GM13976 (cell line): ENCODE measurements at regions not wholly inside any gene's neighbourhood (a gene's known extent, or its start where the extent isn't known, plus 50 kb on each side); places are given as distances from the start of the nearest gene placed in this dataset.
A peak's percentile ranks its signal among the peaks of the same experiment; 100 is the strongest.

Experiments
- DNase-seq: peaks from one replicate; pipeline ENCODE4 v3.0.0; 2012; ENCODE audit warnings: low spot score
- CTCF ChIP-seq: IDR thresholded peaks from 2 replicates; pipeline ENCODE4 v1.5.1; 2012; ENCODE audit warnings: borderline replicate concordance, mild to moderate bottlenecking; ENCODE audit not compliant: insufficient read depth; ENCODE audit errors: extremely low read depth, missing control alignments, control extremely low read depth
- in situ Hi-C: fragments of 300-500 bp; cut with MboI; formaldehyde crosslinking; loops from one replicate; pipeline ENCODE4 v1.12.0; 2022; ENCODE audit warnings: low sequenced_read_pairs, mixed read lengths, inconsistent platforms; ENCODE audit not compliant: unreplicated experiment

DNA sequence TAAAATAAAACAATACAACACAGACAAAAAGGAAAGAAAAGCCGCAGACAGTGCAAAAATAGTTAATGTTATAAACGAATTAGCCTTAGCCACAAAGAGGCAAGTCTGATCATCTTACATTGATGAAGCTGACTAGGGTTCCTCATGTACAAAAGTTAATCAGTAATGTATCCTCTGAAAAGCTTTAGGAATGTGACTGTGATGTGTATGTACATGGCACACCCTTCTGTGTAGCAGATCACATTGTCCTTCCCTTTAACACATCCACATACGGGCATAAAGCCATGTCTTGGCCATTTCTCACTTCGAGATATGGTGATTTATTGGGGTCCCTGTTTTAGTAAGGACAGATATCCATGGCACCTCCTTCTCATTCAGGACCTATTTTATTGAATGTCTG lies 1327.5 kb upstream of the CDH8 start:
- DNase-seq: no peak
- no peak for TF ChIP-seq CTCF
- in situ Hi-C loops: no loop called here

DNA sequence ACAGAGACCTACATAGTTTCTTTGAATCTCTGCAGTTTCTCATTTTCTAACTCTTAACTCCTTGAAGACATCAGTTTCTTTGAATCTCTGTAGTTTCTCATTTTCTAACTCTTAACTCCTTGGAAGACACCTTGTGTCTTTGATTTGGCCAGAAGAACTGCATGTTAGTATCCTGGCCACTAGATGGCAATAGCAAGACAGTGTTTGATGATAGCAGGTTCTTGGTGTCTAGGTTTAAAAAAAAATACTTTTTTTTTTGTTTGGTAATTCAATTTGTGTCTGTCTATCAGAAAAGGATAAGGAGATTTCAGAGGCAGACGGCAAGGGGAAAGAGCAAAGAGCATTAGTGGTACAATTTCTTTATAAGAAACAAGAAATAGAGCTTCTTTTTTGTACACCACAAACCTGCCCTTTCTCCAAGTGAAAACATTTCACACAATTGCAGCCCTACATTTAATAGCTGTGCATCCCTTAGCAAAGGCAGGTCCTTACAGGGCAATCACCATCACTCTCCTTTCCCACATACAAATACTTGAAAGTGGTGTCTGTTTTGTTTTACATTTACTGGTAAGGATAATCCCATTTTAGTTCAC lies 1324.9 kb upstream of the CDH8 start:
- TF ChIP-seq CTCF: peak; percentile 84
- in situ Hi-C loops: no loop called here
- DNase-seq: peak; percentile 32

DNA sequence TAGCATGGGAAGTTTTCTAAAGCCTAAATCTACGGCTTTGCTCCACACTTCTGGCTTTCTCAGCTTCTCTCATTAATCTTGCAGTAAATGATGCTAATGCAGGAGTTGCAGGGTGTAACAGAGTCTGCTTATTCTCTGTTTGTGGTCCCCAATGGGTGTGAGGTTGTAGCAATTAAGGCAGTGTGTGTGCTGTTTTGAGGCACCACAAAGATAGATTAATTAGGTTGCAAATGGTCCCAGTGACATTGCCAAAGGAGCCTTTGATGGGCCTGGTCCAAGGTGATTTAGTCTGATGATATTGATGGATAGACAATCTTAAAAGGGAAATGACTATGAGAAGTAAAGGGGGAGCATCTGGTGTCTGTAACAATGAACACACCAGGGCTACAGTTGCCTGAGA lies 1313.7 kb upstream of the CDH8 start:
- no peak for TF ChIP-seq CTCF
- in situ Hi-C loops: no loop called here
- DNase-seq: no peak

- in situ Hi-C loops: no loop called here
- TF ChIP-seq CTCF: no peak
- no peak for DNase-seq
Measured at GRCh38 chr16:63346000-63346399, 1309.8 kb upstream of the CDH8 start.

DNA sequence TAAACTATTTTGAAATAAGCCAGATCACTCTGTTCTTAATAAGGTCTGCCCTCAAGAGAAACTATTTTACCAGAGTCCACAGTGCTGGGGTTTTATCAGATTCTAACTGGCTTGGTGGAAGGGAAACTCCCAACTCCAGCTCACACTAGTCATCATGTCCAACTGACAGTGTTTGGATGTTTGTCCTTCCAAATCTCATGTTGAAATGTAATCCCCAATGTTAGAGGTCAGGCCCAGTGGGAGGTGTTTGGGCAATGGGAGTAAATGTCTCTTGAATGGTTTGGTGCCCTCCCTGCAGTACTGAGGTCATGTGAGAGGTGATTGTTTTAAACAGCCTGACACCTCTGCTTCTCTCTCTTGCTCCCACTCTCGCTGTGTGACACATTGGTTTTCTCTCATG lies 1301.0 kb upstream of the CDH8 start:
- in situ Hi-C loops: no loop called here

GRCh38 chr16:63331111-63331510 lies 1294.9 kb upstream of the CDH8 start:
- in situ Hi-C loops: no loop called here
- DNase-seq: no peak
- TF ChIP-seq CTCF: no peak

More for the DNA sequence above, 1301.0 kb upstream of the CDH8 start:
- no peak for DNase-seq
- TF ChIP-seq CTCF: no peak
